Omental fat pad (tissue), 3 donors: ENCODE measurements at regions not wholly inside any gene's neighbourhood (a gene's known extent, or its start where the extent isn't known, plus 50 kb on each side); places are given as distances from the start of the nearest gene placed in this dataset.

Experiments used
- ATAC-seq: fragments of 150-250 bp; one replicate; pipeline ENCODE4 v1.9.1; 2016; ENCODE audit warnings: mild to moderate bottlenecking, moderate library complexity; ENCODE audit not compliant: low FRiP score
- DNase-seq: peaks from one replicate; pipeline ENCODE4 v3.0.0-alpha.2; 2019; ENCODE audit warnings: low spot score
- TF ChIP-seq, protein P1 (sequence below), 3 donors: fragments of 450-650 bp; IDR thresholded peaks; one replicate each; pipeline ENCODE4 v1.5.1; 2016 to 2017; ENCODE audit warnings: antibody characterized with exemption in 3 of 3, mild to moderate bottlenecking in 3 of 3, moderate library complexity in 2 of 3

DNA sequence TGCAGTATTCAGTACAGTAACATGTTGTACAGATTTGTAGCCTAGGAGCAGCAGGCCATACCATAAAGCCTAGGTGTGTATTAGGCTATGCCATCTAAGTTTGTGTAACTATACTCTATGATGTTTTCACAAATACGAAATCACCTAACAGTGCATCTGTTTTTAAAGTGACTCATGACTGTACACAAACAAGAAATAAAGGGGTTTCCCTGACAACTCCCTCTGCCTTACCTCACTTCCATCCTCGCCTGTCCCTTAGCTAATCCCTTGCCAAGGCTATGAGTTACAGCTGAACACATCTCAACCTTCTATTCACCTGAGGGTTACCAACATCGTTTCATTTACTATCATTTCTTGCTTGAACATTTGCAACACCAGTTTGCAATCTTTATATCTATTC, 78.6 kb upstream of the RPRM start:
- no peak for DNase-seq
- TF ChIP-seq, protein P1, sequence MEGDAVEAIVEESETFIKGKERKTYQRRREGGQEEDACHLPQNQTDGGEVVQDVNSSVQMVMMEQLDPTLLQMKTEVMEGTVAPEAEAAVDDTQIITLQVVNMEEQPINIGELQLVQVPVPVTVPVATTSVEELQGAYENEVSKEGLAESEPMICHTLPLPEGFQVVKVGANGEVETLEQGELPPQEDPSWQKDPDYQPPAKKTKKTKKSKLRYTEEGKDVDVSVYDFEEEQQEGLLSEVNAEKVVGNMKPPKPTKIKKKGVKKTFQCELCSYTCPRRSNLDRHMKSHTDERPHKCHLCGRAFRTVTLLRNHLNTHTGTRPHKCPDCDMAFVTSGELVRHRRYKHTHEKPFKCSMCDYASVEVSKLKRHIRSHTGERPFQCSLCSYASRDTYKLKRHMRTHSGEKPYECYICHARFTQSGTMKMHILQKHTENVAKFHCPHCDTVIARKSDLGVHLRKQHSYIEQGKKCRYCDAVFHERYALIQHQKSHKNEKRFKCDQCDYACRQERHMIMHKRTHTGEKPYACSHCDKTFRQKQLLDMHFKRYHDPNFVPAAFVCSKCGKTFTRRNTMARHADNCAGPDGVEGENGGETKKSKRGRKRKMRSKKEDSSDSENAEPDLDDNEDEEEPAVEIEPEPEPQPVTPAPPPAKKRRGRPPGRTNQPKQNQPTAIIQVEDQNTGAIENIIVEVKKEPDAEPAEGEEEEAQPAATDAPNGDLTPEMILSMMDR (IDR thresholded peaks at IDR 0.05), result no peak
- no peak for ATAC-seq

DNA sequence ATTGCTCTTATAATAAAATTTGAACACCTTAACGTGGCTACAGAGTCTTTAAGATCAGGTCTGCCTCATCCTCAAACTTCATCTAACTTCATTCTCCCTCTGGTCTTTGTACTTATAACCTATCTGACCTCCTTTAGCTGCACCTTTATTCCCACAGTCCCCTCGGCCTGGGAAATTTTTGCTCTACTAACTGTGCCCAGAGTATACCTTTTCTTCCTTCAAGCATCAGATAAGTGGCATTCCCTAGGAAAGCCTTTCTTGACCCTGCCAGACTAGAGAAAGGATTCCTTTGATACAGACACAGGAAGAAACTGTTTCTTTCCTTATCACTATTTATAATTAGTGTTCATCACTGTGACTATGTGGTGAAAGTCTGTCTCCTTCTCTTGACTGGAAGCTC, 79.2 kb upstream of the RPRM start:
- no peak for DNase-seq
- no peak for ATAC-seq
- TF ChIP-seq, protein P1 (IDR thresholded peaks at IDR 0.05), result no peak

DNA sequence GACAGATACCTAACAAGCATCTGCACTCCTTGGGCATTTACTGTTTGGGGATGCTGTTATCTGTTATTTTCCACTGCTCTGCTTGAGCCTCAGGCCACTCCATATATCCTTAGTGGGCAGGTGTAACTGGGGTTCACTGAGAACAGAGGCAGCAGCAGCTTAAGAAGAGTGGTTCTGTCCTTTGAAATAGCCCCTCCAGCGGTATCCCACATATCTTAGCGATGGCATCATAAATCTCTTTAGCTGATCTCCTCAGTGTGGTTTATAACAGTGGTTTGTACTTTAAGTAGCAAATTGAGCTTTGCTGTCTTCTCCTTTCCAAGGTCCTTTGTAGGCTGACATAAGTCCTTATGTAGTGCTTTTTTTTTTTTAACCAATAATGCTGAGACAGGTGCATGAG, 79.7 kb upstream of the RPRM start:
- TF ChIP-seq, protein P1 (IDR thresholded peaks at IDR 0.05), result no peak
- ATAC-seq (no peak), DNase-seq (no peak)

DNA sequence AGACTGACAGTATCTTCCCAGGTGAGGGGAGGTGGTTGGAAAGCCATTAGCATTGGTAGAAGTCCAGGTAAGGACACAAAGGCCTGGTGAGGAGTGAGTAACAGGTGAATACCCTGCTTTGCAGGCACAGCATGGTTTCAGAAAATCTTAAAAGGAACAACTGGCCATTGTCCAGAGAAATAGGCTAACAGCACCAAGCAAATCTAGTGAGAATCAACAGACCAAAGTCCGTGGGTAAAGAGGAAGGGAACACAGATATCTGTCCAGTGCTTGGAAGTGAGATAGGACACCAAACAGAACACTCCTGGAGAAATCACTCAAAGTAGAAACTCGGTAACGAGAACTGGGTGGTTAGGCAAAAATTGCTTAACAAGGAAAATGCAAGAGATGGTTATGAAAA, 88.8 kb upstream of the RPRM start:
- TF ChIP-seq, protein P1 (IDR thresholded peaks at IDR 0.05), result no peak
- ATAC-seq (no peak), DNase-seq (no peak)

DNA sequence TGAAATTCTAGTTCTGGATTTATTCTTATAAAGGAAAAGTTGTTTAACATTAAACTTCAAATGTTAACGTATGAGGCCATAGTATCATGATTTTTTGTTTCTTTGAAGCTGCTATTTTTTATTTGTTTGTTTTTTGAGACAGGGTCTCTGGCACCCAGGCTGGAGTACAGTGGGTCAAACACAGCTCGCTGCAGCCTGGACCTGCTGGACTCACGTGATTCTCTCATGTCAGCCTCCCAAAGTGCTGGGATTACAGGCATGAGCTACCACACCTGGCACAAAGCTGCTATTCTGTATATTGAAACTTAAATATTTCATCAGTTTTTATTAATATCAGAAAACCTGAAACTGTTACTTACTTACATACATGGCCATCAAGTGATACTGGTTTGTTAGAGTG, 89.5 kb upstream of the RPRM start:
- TF ChIP-seq, protein P1 (IDR thresholded peaks at IDR 0.05), result no peak
- DNase-seq (no peak), ATAC-seq (no peak)

DNA sequence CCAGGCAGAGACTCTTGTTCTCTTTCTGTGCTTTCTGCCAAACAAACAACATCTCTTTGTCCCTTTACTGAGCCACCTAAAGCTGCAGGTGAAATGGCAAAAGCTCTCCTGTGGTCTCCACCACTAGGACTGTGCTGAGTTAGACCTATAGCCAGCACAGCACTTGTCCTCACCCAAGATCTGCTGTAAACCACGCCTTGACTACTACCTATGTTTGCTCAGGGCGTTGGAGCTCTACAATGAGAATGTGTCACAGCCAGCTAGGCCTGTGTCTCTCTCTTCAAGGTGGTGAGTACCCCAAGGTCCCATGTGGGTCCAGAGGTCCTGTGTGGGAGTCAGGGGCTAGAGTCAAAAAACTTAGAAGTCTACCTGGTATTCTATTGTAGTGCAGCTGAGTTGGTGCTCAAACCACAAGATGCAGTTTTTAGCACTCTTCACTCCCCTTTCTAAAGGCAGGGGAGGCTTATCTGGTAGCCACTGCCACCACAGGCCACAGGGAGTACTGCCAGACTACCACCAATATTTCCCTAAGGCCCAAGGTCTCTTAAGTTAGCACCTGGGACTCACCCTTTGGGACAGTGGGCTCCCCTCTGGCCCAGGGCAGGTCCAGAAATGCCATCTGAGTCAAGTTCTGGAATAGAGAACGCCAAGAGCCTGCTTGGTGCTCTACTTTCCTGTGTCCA, 96.8 kb upstream of the RPRM start:
- ATAC-seq (no peak), DNase-seq (no peak)
- TF ChIP-seq, protein P1 (IDR thresholded peaks at IDR 0.05), result no peak

DNA sequence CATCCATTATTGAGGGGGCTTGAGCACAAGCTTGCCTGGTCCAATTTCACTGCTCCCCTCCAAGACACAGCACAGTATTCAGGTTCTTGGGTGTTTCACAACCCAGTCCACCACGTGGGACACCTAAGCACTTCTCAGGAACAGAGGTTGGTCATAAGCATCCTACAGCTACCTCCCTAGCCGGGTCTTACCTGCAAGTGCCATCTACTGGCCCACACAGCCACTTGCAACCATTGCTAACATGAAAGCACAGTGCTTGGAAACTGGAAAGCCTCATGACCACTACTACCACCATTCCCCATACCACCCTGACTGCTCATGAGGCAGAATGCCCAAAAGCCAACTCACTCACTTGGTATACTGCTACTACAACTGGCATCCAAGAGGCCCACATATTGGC, 105.7 kb upstream of the RPRM start:
- TF ChIP-seq, protein P1 (IDR thresholded peaks at IDR 0.05), result no peak

More for the DNA sequence above, 105.7 kb upstream of the RPRM start:
- DNase-seq, result no peak
- ATAC-seq, result no peak
